Hematopoietic multipotent progenitor cell treated with erythropoietin and hydrocortisone succinate and interleukin-3 and kit ligand, for 4 days (in vitro differentiated cells): ENCODE measurements at regions not wholly inside any gene's neighbourhood (a gene's known extent, or its start where the extent isn't known, plus 50 kb on each side); places are given as distances from the start of the nearest gene placed in this dataset.
"Not testable (repeated sequence)": the region's sequence is repeated elsewhere in the genome, so short reads cannot be mapped to it uniquely, and the experiment has no call there.

ENCODE experiments used
- DNase-seq: peaks from one replicate; pipeline ENCODE4 v3.0.0-alpha.2; 2015

DNA sequence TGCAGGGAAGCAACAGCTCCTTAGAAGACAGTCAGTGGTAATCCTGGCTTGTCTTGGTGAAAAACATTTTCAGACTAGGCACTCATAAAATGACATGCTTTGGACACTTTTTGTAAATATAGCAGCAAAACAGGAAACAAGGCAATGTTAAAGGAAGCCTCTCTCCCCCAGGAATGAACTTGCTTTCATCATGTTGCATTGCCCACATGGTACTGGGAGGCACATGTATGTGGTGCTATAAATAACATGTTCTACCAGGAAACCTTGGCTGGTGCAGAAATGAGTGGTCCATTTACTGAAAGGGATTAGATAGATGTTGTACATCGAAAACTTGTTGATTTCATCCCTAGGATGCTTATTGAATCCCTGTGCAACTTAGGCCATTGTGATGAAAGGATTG, 121.4 kb upstream of the RREB1 start:
- no peak for DNase-seq

DNA sequence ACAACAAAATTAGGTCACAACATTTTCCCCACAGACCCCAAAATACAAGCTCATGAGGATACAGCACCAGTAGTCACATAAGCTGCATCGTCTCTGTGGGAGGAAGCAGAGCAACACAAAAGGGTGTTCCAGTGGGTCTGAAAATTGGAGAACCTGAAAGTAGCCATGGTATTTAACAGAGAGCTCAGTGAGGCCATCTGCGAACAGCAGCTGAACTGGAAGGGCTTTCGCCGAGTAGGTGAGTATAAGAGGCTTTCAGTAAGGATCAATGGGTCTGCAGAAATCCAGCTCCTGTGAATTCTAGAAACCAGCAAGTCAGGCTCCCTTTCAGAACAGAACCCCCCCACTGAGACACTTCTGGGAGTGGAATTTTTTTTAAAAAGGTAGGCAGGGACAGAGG, 120.0 kb upstream of the RREB1 start:
- no peak for DNase-seq

DNA sequence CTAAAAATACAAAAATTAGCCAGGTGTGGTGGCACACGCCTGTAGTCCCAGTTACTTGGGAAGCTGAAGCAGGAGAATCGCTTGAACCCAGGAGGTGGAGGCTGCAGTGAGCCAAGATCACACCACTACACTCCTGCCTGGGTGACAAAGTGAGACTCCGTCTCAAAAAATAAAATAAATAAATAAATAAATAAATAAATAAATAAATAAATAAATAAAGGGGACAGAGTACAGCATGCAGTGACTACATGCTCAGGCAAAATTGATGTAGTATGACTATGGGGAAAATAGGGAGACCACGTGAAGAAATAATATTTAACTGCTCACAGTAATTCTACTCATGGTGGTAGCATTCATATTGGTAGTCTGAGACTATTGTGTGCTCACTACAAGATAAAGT, 117.7 kb upstream of the RREB1 start:
- not testable (repeated sequence) for DNase-seq

DNA sequence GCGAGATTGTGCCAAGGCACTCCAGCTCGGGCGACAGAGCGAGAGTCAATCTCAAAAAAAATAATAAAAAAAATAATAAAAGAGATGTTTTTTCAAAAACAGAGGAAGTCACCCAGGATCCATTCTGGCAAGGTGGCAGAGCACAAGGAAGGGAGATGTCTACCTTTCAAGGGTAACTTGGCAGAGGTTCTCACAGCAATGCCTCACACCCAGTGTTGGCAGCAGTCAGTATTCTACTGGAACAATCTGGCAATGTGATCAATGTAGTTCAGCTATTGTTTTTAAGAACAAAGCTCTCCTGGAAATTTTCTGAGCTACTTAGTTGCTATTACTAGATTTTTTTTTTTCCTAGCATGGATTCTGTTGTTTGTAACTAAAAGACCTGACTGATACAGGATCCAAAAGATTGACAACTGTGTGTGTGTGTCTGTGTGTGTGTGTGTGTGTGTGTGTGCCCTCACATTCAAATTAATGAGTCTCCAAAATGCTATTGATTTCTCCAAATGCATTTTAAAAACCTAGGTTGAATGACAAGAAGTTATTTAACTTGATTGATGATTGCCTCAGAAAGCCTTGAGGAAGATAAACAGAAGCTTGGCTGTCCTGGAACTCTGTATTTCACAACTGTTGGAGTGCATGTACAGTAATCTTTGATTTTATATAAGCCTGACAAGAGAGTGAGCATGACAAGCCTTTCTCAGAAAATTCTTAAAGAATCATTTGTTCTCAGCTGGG, 114.1 kb upstream of the RREB1 start:
- DNase-seq: no peak

DNA sequence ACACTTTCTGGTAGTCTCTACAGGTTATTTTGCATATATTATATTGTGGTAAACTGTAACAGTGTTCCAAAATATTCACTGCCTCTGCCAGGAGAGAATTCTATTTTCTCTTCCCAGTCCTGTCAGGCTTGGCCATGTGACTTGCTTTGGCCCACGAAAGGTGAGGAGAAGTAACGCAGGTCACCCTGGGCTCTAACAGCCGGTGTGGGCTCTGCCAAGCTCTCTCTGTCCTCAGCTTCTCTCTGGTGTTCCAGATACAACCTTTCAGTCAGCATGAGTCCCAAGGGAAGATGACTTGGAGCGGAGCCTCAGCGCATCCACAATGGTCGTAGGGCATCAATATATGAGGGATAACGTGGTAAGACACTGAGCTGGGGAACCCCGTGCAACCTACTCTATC, 113.0 kb upstream of the RREB1 start:
- DNase-seq: no peak

DNA sequence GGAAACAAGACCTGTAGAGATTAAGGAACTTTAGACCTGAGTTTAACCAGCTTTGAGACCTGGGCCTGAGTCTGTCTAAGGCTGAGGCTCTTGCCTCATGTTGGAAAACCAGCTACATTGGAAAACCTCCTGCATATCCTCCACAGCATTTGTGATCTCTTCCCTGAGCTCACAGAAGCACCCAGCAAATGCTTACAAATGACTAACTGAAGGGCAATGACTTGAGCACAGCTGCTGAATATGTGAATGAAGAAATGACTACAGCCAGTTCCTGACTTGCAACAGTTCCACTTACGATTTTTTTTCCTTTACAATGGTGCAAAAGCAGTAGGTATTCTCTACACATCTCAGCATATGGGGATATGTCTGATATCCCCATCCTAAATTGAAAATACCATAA, 112.4 kb upstream of the RREB1 start:
- no peak for DNase-seq

DNA sequence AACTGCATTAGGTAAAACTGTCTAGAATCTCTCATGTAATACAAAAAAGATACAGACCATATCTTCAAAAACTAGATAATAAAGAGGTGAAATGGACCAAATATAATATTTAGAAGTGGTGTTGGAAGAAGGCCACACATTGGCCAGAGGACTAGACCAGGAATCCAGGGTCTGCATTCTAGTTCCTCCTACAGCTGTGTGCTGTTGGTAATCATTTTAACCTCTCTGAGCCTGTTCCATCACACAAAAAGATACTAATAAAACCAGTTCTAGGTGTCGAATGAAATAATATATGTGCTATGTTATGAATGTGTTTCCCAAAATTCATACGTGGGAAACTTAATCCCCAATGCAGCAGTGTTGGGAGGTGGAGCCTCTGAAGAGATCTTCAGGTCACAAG, 111.6 kb upstream of the RREB1 start:
- DNase-seq: no peak

DNA sequence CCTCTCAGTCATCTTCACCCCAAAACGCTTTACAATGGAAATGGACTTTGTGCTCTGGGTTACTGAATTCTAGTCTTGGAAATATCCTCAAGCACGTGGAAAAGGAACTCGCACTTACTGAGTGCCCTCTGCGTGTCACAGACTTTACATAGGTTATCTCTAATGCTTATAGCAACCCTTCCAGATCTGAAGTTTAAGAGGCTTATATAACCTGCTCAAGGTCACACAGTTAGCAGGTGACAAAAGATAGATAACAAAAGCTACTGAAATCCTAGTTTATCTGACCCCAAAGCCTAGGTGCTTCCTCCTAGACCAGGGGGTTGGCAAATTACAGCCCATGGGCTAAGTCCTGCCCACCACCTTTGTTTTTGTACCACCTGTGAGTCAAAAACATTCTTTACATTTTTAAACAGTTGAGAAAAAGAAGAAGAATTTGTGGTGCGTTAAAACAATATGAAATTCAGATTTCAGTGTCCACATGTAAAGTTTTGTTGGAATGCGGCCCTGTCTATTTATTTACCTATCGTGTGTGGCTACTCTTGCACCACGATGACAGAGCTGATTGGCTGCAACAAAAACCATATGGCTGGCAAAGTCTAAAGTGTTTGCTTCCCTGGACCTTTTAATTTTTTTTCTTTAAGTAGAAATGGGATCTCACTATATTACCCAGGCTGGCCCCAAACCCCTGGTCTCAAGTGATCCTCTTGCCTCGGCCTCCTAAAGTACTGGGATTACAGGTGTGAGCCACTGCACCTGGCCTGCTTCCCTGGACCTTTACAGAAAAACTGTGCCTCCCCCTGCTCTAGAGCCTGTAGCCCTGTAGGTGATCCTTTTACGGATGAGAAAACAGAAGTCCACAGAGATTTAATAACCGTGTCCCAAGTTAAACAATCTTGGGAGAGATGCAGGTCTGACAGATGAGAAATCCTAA, 110.2 kb upstream of the RREB1 start:
- no peak for DNase-seq

DNA sequence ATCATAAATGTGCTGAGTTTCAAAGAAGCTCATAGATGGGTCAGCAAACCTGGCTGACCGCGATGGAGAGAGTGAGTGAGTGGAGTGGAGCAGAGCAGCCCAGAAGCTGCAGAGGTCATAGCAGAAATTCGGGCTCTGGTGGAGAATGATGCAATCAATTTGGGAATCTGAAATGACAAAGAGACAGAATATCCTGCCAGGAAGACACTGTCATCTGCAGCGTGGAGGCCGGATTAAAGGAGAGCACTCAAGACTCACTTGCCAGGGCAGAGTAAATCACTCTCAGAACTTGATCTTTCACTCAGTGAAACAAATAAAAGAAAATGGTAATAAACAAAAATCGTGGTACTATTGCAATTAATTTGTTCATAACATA, 109.6 kb upstream of the RREB1 start:
- no peak for DNase-seq

DNA sequence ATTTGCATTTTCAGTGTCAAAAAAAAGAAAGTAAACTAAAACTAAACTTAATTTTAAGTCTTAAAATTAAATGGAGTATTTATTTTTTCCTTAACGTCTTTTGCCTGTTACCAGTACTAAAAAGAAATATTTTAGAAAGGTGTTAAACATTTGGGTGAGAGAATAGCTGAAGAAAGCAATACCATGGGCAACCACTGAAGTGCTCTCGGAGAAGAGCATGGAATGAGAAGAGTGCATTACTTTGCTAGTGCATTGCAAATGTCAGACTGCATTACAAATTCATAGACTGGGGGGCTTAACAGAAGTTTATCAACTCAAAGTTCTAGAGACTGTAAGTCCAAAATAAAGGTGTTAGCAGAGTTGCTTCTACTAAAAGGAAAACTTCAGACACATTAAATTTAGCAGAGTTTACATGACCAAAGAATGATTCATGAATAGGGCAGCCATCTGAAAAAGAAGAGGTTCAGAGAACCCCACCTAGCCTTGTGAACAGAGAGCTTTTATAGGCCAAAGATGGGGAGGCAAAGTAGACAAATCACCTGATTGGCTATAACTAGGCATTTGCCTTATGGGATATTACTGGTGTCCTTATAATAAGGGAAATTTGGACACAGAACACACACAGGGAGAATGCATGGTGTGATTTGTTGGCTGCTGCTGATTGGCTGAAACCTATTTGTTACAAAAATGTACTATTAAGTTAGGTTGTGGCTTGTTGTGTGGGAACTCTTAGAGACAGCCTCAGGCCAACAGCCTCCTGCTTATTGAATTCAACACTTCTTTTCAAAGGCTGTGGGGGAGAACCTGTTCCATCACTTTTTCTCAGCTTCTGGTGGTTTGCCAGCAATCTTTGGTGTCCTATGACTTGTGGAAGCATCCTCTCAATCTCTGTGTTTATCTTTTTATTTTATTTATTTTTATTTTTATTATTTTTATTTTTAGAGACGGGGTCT, 106.7 kb upstream of the RREB1 start:
- no peak for DNase-seq

DNA sequence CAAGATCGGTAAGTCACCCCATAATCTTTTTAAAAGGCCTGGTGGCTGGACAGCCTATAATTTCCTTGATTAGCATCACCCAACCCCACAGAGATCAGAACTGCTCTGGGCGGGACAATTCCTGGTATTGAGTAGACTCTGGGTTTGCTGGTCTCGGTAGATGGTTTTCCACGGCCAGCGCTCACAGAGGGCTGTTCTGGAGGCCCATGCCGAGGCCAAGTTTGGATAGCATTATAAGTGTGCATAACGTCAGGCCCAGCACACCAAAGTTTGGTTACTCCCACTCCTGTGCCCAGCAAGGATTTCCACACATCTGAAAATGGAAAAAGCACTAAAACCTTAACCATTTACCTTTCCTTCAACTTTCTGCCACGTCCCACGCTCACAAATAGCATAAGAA, 104.7 kb upstream of the RREB1 start:
- no peak for DNase-seq

DNA sequence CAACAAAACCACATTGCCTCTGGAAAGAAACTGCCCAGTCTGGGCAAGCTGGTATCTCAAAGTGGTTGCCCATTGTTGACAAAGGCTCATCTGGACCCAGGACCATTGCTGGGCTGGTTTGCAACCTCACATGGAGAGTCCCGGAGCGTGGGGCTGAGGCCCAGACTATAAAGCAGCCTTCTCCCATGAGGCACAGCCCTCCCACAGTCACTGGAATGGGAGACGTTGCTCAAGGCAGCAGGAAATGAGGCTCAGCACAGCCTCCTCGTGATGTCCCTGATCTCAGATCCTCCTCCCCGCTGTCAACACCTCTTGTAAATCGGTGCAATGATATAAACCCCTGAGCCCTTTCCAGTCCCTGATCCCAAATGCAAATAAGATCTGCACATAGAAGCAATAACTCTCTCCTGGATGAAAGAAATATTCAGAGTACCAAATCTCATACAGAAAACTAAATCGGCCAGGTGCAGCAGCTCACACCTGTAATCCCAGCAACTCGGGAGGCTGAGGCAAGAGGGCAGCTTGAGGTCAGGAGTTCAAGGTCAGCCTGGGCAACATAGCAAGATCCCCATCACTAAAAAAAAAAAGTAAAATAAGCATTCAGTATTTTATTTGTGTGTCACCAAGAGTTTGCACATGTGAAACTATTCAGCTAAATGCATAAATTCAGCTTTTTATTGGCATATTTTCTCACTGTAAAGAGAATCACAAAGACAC, 103.0 kb upstream of the RREB1 start:
- DNase-seq: no peak

DNA sequence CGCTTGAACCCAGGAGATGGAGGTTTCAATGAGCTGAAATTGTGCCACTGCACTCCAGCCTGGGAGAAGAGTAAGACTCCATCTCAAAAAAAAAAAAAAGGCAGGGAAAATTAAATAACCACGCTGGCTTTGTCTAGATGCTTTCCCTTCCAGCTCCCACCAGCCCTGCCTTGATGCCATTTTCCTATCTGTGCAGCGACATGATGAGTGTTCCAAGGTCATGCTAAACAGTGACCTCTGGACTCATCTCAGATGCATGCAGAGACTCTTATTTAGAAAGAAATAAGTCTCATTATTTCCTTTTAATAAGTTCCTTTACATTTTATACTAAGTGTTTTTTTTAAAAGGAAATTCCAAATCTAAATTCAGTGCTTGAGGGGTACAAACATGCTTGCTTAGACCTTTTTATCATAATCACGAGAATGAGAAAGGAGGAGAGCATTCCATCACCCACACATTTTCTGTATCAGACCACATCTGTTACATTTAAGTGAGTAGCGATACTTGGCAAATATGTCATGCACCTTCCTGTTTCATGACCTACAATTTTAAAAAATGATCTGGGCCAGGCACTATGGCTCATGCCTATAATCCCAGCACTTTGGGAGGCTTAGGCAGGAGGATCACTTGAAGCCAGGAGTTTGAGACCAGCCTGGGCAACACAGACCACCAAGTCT, 101.1 kb upstream of the RREB1 start:
- no peak for DNase-seq

DNA sequence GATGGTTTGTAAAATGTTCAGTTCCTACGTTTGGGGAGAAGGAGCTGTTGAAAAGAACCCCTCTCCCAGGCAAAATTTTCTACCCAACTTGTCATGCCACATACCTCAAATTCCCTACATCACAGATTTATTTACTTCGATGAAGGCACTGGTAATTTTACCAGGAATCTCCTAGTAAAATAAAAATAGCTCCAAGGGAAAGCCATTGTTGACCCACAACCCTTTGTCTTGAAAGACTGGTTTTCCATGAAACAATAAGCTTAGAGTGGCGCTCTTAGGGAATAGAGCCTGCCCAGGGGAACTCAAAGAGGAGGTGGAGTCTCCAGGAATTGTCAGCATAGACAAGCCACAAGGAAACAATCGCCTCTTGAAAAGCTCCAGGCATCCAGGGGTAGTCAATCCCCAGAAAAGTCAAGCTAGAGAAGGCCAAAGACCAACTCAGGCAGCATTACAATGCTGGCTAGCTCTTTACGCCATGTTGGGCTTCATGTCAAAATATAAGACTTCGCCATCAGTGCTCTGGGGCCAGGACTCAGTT, 99.2 kb upstream of the RREB1 start:
- no peak for DNase-seq

DNA sequence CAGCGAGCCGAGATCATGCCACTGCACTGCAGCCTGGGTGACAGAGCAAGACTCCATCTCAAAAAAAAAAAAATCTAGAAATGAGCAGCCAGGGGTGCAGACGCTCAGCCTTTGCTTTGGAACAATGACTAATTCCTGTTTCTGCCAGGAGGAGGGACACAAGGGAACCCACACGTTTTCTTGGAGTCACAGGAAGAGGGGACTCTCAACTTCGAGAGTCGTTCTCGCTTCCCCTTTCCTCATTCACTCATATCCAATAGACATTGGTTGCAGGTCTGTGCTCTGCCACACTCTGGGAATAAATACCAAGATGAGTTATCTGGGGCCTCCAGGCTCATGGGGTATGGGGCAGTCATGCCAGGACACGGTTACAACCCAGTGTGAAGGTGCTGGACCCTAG, 91.5 kb upstream of the RREB1 start:
- DNase-seq: no peak

DNA sequence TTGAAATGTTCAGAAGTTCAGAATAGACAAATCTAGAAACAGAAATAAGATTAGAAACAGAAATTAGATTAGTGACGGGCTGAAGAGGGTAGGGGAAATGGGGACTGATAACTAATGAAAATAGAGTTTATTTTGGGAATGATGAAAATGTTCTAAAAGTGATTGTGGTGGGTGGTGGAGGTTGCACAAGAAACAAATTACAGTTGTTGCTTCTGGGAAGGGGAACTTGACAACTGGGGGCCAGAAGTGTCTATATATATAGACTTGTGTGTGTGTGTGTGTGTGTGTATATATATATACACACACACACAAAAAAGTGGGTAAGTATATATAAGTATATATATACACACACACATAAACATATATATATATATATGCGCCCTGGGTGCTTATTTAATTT, 86.5 kb upstream of the RREB1 start:
- peak; percentile 56 for DNase-seq

DNA sequence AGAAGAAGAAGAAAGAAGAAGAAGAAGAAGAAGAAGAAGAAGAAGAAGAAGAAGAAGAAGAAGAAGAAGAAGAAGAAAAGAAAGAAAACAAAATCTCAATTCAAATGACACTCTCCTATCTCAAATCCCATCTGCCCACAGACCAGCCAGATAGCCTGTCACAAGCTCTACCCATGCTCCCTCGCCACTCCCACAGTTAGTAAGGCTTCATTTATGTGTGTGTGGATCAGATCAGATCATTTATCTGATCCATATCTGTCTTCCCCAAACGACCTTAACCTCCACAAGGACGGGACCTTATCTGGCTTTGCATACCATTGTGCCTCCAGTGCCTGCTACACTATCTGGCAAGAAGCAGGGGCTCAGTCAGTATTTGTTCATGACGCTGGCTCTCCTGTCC, 81.9 kb upstream of the RREB1 start:
- DNase-seq: peak; percentile 76

DNA sequence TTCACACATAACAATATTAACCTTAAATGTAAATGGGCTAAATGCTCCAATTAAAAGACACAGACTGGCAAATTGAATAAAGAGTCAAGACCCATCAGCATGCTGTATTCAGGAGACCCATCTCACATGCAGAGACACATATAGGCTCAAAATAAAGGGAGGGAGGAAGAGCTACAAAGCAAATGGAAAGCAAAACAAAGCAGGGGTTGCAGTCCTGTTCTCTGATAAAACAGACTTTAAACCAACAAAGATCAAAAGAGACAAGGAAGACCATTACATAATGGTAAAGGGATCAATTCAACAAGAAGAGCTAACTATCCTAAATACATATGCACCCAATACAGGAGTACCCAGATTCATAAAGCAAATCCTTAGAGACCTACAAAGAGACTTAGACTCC, 78.8 kb upstream of the RREB1 start:
- DNase-seq: not testable (repeated sequence)

DNA sequence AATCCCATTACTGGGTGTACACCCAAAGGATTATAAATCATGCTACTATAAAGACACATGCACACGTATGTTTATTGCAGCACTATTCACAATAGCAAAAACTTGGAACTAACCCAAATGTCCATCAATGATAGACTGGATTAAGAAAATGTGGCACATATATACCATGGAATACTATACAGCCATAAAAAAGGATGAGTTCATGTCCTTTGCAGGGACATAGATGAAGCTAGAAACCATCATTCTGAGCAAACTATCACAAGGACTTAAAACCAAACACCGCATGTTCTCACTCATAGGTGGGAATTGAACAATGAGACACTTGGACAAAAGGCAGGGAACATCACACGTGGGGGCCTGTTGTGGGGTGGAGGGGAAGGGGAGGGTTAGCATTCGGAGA, 76.8 kb upstream of the RREB1 start:
- not testable (repeated sequence) for DNase-seq

DNA sequence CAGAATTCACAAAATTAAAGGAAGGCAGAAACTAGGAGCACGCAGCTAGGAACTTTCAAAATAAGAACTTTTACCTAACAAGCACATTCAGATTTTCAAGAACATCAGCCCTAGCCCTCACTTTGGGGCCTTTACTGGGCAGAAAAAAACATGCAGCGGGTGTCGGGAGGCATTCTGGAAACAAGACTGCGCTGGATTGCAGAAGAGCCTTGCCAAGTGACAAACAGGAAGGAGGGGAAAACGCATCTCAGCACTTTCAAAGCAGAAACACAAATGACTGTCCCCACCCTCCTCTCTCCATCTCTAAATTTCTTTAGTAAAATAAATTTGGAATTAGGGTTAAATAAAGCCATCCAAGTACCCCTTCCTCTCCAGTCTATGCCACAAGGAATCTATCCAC, 74.6 kb upstream of the RREB1 start:
- DNase-seq: peak; percentile 32

DNA sequence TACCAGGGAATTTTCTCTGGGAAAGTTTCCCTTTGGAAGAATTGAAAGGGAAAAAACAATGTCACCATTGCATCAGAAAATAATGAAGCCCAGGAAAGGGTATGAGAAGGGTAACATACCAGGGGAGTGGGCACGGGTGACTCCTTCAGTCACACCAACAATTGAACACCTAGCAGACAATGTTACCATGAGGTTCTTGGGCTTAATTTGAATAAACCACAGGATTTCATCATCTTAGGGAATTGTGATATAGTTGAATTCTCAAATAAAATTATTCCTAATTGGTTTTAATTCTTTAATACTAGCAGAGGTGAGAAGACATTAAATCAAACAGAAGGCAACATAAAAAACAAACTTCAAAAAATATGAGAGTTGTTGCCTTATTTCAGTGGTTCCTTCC, 73.7 kb upstream of the RREB1 start:
- DNase-seq: no peak

DNA sequence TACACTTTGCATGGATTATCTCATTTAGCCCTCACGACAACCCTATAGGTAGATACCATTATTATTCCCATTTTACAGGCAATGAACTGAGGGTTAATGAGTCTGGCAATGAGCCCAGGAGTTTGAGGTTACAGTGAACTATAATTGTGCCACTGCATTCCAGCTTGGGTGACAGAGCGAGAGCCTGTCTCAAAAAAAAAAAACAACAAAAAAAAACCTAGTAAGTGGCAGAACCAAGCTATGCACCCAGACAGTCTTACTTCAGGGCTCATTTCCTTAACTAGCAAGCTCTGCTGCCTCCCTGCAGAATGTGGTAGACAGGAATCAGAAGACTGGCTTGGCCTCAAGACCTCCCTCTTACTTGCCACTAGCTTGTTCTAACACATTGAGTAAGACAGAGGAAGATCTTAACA, 71.9 kb upstream of the RREB1 start:
- DNase-seq: peak; percentile 62
